Middle frontal gyrus (tissue), 1 donor: ENCODE measurements at regions not wholly inside any gene's neighbourhood (a gene's known extent, or its start where the extent isn't known, plus 50 kb on each side); places are given as distances from the start of the nearest gene placed in this dataset.

Experiments used
- DNase-seq: peaks from one replicate; pipeline ENCODE4 v3.0.0-alpha.2; 2015; ENCODE audit warnings: low spot score; ENCODE audit errors: extremely low spot score

- DNase-seq = no peak
These were observed 251.7 kb upstream of the NOVA1 start for GRCh38 chr14:26849514-26849913.

- no peak for DNase-seq
These were observed 254.0 kb upstream of the NOVA1 start for GRCh38 chr14:26851793-26852192.

- no peak for DNase-seq
These were observed 257.4 kb upstream of the NOVA1 start for GRCh38 chr14:26855077-26855753.

GRCh38 chr14:26856876-26857518 lies 259.2 kb upstream of the NOVA1 start:
- DNase-seq = no peak

GRCh38 chr14:26859483-26859882 lies 261.6 kb upstream of the NOVA1 start:
- no peak for DNase-seq

GRCh38 chr14:26860111-26860510 lies 262.3 kb upstream of the NOVA1 start:
- no peak for DNase-seq

- no peak for DNase-seq
These were observed 265.9 kb upstream of the NOVA1 start for GRCh38 chr14:26863736-26864135.

GRCh38 chr14:26866721-26867120 lies 268.9 kb upstream of the NOVA1 start:
- no peak for DNase-seq

GRCh38 chr14:26867171-26867757 lies 269.4 kb upstream of the NOVA1 start:
- DNase-seq = no peak

- no peak for DNase-seq
These were observed 272.3 kb upstream of the NOVA1 start for GRCh38 chr14:26870096-26870495.

- DNase-seq = no peak
These were observed 273.1 kb upstream of the NOVA1 start for GRCh38 chr14:26870722-26871617.

GRCh38 chr14:26872515-26873361 lies 274.9 kb upstream of the NOVA1 start:
- DNase-seq = no peak

- DNase-seq = no peak
These were observed 275.6 kb upstream of the NOVA1 start for GRCh38 chr14:26873362-26873960.

GRCh38 chr14:26887847-26888246 lies 290.0 kb upstream of the NOVA1 start:
- DNase-seq = no peak

GRCh38 chr14:26888592-26888991 lies 290.8 kb upstream of the NOVA1 start:
- DNase-seq = no peak

- DNase-seq = no peak
These were observed 298.6 kb upstream of the NOVA1 start for GRCh38 chr14:26896447-26896846.

GRCh38 chr14:26897196-26897595 lies 299.4 kb upstream of the NOVA1 start:
- DNase-seq = no peak

- DNase-seq = no peak
These were observed 307.4 kb upstream of the NOVA1 start for GRCh38 chr14:26905229-26905628.

- DNase-seq = no peak
These were observed 316.0 kb upstream of the NOVA1 start for GRCh38 chr14:26913786-26914185.

GRCh38 chr14:26917086-26917485 lies 319.3 kb upstream of the NOVA1 start:
- DNase-seq = no peak
